Duodenal mucosa (tissue), 2 donors: ENCODE measurements at regions not wholly inside any gene's neighbourhood (a gene's known extent, or its start where the extent isn't known, plus 50 kb on each side); places are given as distances from the start of the nearest gene placed in this dataset.
"Not testable (repeated sequence)": the region's sequence is repeated elsewhere in the genome, so short reads cannot be mapped to it uniquely, and the experiment has no call there.

Experiments used
- H3K27ac ChIP-seq: one replicate; pipeline ENCODE4 v1.7.0; 2013; ENCODE audit warnings: low read depth, low read length
- H3K27me3 ChIP-seq, 2 donors: one replicate each; pipeline ENCODE4 v1.7.0; 2013; ENCODE audit warnings: low read length in 2 of 2, control low read depth in 1 of 2; ENCODE audit not compliant: insufficient read depth in 2 of 2, control insufficient read depth in 1 of 2
- H3K36me3 ChIP-seq, 2 donors: one replicate each; pipeline ENCODE4 v1.7.0; 2013; ENCODE audit warnings: low read length in 2 of 2, control low read depth in 1 of 2; ENCODE audit not compliant: insufficient read depth in 2 of 2, control insufficient read depth in 1 of 2
- H3K4me1 ChIP-seq, 2 donors: one replicate each; pipeline ENCODE4 v1.7.0; 2013; ENCODE audit warnings: low read length in 2 of 2, control low read depth in 1 of 2; ENCODE audit not compliant: insufficient read depth in 2 of 2, control insufficient read depth in 1 of 2
- H3K4me3 ChIP-seq, 2 donors: one replicate each; pipeline ENCODE4 v1.7.0; 2013; ENCODE audit warnings: low read length in 2 of 2, low read depth in 1 of 2
- H3K9ac ChIP-seq, 2 donors: one replicate each; pipeline ENCODE4 v1.7.0; 2013; ENCODE audit warnings: low read length in 2 of 2, low read depth in 1 of 2
- H3K9me3 ChIP-seq, 2 donors: one replicate each; pipeline ENCODE4 v1.7.0; 2013; ENCODE audit warnings: low read length in 2 of 2, control low read depth in 1 of 2; ENCODE audit not compliant: control insufficient read depth in 1 of 2

DNA sequence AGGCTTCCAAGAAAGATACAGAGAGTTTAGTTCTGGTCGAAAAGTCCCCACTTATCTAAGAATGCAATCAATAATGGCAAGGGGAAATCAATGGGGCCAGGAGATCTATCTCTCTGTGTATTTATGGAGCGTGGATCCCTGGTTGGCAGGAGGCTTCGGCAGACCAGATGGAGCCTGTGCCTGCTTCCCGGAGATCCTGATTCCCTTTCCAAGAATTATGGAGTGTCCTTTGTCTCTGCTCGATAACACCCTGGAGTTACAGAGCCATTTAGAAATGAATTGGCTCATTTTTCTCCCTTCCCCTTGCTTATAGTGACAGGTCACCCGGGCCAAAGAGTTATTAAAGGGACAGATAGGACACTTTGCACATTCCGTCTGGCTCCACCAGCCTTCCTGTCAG lies 92.4 kb downstream of the ISX start:
- Histone ChIP-seq H3K4me1 (no peaks in the 10 kb centered on the region), H3K9ac (no peak overlapping the region), H3K9me3 (no peaks in the 10 kb centered on the region), H3K36me3 (no peaks in the 10 kb centered on the region), H3K4me3 (no peak overlapping the region), H3K27ac (no peak overlapping the region), H3K27me3 (peaks cover 0 to 7% of the 10 kb centered on the region in 2 donors)

DNA sequence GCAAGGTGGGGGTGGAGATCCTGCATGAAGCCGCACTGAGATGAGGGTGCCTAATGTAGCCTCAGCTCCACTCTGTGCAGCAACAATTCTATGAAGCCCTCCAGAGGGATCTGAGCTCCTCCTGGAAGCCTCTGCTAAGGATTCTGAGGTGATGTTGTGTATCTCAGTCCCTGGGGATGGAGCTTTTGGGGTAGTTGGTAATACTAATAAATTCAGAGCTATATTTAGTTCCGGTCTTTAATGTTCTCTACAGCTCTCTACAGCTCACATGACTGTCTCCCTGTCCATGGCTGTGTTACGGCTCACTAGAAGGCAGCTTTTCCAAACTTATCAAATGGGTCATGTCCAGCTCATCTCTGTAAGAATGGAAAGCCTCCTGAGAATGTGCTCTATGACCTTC lies 93.4 kb downstream of the ISX start:
- H3K9me3 ChIP-seq: no peaks in the 10 kb centered on the region
- H3K4me1 ChIP-seq: no peaks in the 10 kb centered on the region
- no peaks in the 10 kb centered on the region for H3K36me3 ChIP-seq
- H3K9ac ChIP-seq: no peak overlapping the region
- H3K27ac ChIP-seq: no peak overlapping the region
- H3K4me3 ChIP-seq: no peak overlapping the region
- peaks cover 0 to 7% of the 10 kb centered on the region in 2 donors for H3K27me3 ChIP-seq

DNA sequence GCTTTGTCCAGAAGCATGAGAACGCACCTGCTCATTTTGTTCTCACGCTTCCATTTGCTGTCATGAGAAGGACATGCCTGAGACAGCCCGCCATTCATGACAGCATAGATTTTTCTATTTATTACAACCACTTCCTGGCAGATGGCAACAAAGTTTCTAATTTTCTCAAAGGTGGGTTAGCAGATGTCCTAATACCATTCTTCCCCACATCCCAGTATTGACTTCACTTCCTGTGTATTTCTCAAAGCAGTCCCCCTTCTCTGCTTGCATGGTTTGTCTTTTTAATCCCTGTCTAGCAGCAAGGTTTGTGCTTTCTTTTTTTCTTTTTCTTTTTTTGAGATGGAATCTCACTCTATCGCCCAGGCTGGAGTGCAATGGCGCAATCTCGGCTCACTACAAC lies 94.3 kb downstream of the ISX start:
- H3K36me3 ChIP-seq: no peaks in the 10 kb centered on the region
- no peaks in the 10 kb centered on the region for H3K4me1 ChIP-seq
- H3K9me3 ChIP-seq: no peaks in the 10 kb centered on the region
- H3K27me3 ChIP-seq: peaks cover 0 to 7% of the 10 kb centered on the region in 2 donors
- no peak overlapping the region for H3K4me3 ChIP-seq
- no peak overlapping the region for H3K9ac ChIP-seq
- H3K27ac ChIP-seq: no peak overlapping the region

DNA sequence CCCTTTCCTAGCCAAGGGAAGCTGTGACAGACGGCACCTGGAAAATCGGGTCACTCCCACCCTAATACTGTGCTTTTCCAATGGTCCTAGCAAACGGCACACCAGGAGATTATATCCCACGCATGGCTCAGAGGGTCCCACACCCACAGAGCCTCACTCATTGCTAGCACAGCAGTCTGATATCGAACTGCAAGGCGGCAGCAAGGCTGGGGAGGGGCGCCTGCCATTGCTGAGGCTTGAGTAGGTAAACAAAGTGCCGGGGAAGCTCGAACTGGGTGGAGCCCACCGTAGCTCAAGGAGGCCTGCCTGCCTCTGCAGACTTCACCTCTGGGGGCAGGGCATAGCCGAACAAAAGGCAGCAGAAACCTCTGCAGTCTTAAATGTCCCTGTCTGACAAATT lies 91.4 kb upstream of the HMGXB4 start:
- H3K9ac ChIP-seq, H3K36me3 ChIP-seq, H3K27me3 ChIP-seq, H3K4me3 ChIP-seq, H3K9me3 ChIP-seq, H3K27ac ChIP-seq, H3K4me1 ChIP-seq: not testable (repeated sequence)

DNA sequence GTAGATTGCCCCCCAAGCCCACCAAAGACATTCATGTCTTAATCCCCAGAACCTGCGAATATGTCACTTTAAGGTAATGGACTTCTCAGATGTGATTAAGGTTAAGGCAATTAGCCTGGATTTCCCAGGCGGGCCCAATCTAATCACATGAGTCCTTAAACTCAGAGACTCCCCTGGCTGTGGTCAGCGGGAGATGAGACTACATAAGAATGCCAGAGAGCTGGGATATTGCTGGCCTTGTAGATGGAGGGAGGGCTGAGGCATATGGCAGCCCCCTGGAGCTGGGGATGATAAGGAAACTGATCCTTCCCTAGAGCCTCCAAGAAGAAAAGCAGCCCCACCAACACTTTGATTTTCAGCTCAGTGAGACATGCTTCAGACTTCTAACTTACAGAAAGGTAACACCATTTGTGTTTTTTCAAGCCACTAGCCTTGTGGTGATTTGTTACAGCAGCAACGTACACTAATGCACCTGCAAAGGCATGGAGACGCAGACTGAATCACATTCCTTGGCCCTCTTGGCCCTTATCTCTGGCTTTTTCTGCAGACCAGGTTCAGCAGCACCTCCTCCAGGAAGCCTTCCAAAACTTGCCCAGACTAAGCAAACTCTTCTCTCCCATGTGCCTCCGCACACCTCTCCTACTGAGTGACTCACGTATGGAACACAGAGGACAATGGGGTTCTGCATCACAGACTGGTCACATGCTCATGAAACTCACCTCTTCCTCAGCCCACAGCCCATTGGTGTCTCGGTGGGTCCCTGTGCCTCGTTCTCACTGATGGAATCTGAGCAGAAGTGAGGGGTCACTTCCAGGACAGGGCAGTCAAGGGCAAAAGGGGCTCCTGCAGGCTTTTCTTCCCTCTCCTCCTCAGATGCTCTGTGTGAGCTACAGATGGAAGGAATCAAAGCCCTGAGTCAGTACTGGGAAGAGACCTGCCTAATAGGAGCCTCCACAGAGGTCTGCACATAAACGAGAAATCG lies 86.3 kb upstream of the HMGXB4 start:
- no peaks in the 10 kb centered on the region for H3K36me3 ChIP-seq
- H3K4me3 ChIP-seq: no peak overlapping the region
- peaks cover 5 to 7% of the 10 kb centered on the region in 2 donors for H3K27me3 ChIP-seq
- no peak overlapping the region for H3K9ac ChIP-seq
- no peak overlapping the region for H3K27ac ChIP-seq
- no peaks in the 10 kb centered on the region for H3K9me3 ChIP-seq
- H3K4me1 ChIP-seq: no peaks in the 10 kb centered on the region

DNA sequence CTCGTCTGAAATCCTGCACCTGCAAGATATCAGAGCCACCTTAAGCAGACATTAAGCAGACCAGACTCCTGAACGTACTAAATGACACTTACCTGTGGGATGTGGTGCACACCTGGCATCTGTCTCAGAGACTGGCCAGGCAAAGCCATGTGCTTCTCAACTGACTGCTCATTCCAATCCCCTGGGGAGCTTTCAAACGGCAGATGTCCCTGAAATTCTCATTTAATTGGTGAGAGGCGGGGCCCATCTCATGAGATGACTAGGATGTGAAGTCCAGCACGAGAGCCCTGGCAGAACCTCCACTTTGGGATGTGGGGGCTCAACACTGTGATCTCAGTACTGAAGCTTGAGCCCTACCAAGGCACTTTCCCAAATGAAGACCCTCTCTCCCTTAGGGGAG lies 84.9 kb upstream of the HMGXB4 start:
- Histone ChIP-seq H3K36me3 (no peaks in the 10 kb centered on the region), H3K9ac (no peak overlapping the region), H3K9me3 (no peaks in the 10 kb centered on the region), H3K4me3 (no peak overlapping the region), H3K27ac (no peak overlapping the region), H3K27me3 (peaks cover 5 to 7% of the 10 kb centered on the region in 2 donors), H3K4me1 (no peaks in the 10 kb centered on the region)

DNA sequence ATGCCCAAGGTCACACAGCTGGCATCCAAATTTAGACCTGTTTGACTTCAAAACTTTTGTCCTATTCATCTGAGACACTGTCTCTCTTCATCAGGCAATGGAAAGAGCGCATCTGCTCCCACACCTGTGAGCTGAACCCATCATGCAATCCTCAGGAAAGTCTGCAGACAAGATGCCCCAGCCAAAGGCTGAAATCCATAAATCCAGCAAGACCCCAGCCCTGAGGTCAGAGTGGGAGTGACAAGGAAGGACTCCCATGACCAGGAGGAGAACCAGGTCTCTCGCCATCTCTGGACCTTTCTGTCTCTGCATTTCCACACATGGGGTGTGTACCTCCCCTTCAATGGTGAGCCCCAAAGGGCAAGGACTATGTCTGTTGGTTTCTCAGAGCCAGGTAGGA lies 83.6 kb upstream of the HMGXB4 start:
- Histone ChIP-seq H3K4me3 (no peak overlapping the region), H3K9me3 (no peaks in the 10 kb centered on the region), H3K27ac (no peak overlapping the region), H3K4me1 (no peaks in the 10 kb centered on the region), H3K9ac (no peak overlapping the region), H3K27me3 (peaks cover 5 to 7% of the 10 kb centered on the region in 2 donors), H3K36me3 (no peaks in the 10 kb centered on the region)

DNA sequence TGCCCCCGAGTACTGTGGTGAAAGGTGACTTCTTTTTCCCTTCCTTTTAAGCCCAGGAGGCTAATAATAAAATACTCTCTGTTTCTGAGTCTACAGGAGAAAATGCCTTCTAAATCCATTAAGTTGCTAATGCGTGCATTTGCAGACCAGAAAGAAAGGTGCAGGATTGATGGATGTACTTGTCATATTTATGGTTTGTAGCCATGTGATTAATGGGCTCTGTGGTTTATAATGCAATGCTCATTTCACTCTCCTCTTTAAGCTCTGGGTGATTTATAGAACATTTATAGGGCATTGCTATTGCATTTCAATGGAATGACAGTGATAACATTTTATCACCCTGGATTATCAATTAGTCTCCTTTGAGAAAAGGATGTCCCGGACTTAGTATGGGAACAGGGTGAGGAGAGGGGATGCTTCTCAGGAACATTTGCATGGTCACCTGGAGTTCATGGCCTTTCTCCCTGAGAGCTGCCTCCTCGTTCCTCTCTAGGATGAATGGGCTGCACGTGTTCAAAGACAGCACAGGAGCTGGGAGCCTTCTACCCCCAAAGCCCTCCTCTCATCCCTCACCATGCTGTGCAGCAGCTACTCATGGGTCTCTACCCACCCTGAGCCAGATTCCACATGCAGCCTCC lies 82.8 kb upstream of the HMGXB4 start:
- Histone ChIP-seq H3K9me3 (no peaks in the 10 kb centered on the region), H3K4me1 (no peaks in the 10 kb centered on the region), H3K27me3 (peaks cover 5 to 7% of the 10 kb centered on the region in 2 donors), H3K4me3 (no peak overlapping the region), H3K9ac (no peak overlapping the region), H3K27ac (no peak overlapping the region), H3K36me3 (no peaks in the 10 kb centered on the region)

DNA sequence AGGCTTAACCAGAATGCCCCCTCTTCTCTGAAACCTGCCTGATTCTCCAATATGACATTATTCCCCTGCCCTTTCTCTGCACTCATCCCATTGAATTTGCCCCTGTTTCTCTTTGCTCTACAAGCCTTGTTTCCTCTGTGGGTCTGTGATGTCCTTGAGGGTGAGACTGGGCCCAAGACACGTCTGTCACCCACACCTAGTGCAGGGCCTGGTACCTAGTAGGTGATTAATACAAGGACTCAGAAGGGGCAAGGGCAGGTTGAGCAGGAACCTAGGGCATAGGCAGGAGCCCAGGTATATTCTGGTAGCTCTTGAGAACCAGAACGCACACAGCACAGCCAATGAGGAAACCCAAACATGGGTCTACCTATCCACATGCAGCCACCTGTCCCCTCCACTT lies 81.9 kb upstream of the HMGXB4 start:
- Histone ChIP-seq H3K36me3 (no peaks in the 10 kb centered on the region), H3K27me3 (peaks cover 5 to 7% of the 10 kb centered on the region in 2 donors), H3K4me3 (no peak overlapping the region)

DNA sequence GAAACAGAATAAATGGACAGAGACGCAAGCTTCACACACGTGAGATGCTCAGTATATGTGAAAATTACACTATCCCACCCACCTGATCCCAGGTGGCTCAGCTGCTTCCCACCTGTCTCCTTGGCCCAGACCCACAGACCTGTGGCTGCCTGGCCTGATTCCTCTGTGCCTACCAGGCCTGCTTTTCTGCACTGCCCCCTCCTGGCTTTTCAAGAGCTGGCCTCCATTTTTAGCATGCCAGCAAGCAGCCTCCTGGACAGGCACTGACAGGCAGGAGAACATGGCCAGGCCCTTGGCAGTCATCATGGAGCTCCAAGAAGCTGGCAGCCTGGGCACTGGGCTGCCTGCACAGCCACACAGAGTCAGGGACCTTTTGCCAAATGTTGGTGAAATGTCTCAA lies 79.5 kb upstream of the HMGXB4 start:
- Histone ChIP-seq H3K4me3 (no peak overlapping the region), H3K9me3 (no peaks in the 10 kb centered on the region), H3K36me3 (no peaks in the 10 kb centered on the region), H3K27me3 (peaks cover 0 to 5% of the 10 kb centered on the region in 2 donors), H3K27ac (no peak overlapping the region), H3K4me1 (no peaks in the 10 kb centered on the region), H3K9ac (no peak overlapping the region)

More for the DNA sequence above, 81.9 kb upstream of the HMGXB4 start:
- Histone ChIP-seq H3K9ac (no peak overlapping the region), H3K27ac (no peak overlapping the region), H3K4me1 (no peaks in the 10 kb centered on the region), H3K9me3 (no peaks in the 10 kb centered on the region)
